Testis (tissue), 2 donors: ENCODE measurements at regions not wholly inside any gene's neighbourhood (a gene's known extent, or its start where the extent isn't known, plus 50 kb on each side); places are given as distances from the start of the nearest gene placed in this dataset.

Experiments
- CTCF ChIP-seq, 3 experiments: fragments of 450-650 bp in 2 of 3; fragments of 200-600 bp in 1 of 3; sonication (generic) in 1 of 3; IDR thresholded peaks; one replicate each; pipeline ENCODE4 v1.5.1; 2016 to 2019; ENCODE audit warnings: antibody characterized with exemption in 3 of 3, mild to moderate bottlenecking in 2 of 3, moderate library complexity in 1 of 3
- POLR2A ChIP-seq: fragments of 450-650 bp; IDR thresholded peaks from one replicate; pipeline ENCODE4 v1.6.1; 2017; ENCODE audit warnings: antibody characterized with exemption, mild to moderate bottlenecking, moderate library complexity

- no peak for TF ChIP-seq CTCF (IDR thresholded peaks at IDR 0.05)
- TF ChIP-seq POLR2A = no peak
Observed at GRCh38 chr3:36075491-36075890, 304.8 kb upstream of the STAC start.
